NCI-H1417 treated with DMSO at 0.1 percent for 48 hours (cell line): ENCODE measurements at regions not wholly inside any gene's neighbourhood (a gene's known extent, or its start where the extent isn't known, plus 50 kb on each side); places are given as distances from the start of the nearest gene placed in this dataset.

ENCODE experiments used
- DNase-seq: peaks from one replicate; lab custom pipeline; 2025; lab: John Stamatoyannopoulos, UW

- no peak for DNase-seq
Measured at GRCh38 chr20:52864916-52865605, 107.1 kb upstream of the TSHZ2 start.

GRCh38 chr20:52859156-52859876 is 112.8 kb upstream of the TSHZ2 start:
- no peak for DNase-seq

- no peak for DNase-seq
Measured at GRCh38 chr20:52852714-52853113, 119.4 kb upstream of the TSHZ2 start.

- no peak for DNase-seq
Measured at GRCh38 chr20:52847731-52848359, 124.3 kb upstream of the TSHZ2 start.

GRCh38 chr20:52847029-52847660 is 125.0 kb upstream of the TSHZ2 start:
- DNase-seq = no peak

GRCh38 chr20:52845044-52845443 is 127.1 kb upstream of the TSHZ2 start:
- DNase-seq = no peak

- no peak for DNase-seq
Measured at GRCh38 chr20:52843425-52843824, 128.7 kb upstream of the TSHZ2 start.

GRCh38 chr20:52841003-52841402 is 131.2 kb upstream of the TSHZ2 start:
- DNase-seq = no peak

GRCh38 chr20:52840041-52840440 is 132.1 kb upstream of the TSHZ2 start:
- no peak for DNase-seq

- DNase-seq = no peak
Measured at GRCh38 chr20:52838510-52839241, 133.5 kb upstream of the TSHZ2 start.

GRCh38 chr20:52837378-52837777 is 134.8 kb upstream of the TSHZ2 start:
- DNase-seq = peak; percentile 50

GRCh38 chr20:52833901-52834300 is 138.3 kb upstream of the TSHZ2 start:
- no peak for DNase-seq

- DNase-seq = no peak
Measured at GRCh38 chr20:52832151-52832774, 139.9 kb upstream of the TSHZ2 start.

- no peak for DNase-seq
Measured at GRCh38 chr20:52830598-52830997, 141.6 kb upstream of the TSHZ2 start.

GRCh38 chr20:52829111-52829510 is 143.0 kb upstream of the TSHZ2 start:
- DNase-seq = no peak

- DNase-seq = no peak
Measured at GRCh38 chr20:52828199-52828598, 144.0 kb upstream of the TSHZ2 start.

GRCh38 chr20:52826722-52827121 is 145.4 kb upstream of the TSHZ2 start:
- DNase-seq = no peak

GRCh38 chr20:52826321-52826720 is 145.8 kb upstream of the TSHZ2 start:
- DNase-seq = no peak

- no peak for DNase-seq
Measured at GRCh38 chr20:52824494-52825216, 147.5 kb upstream of the TSHZ2 start.

- no peak for DNase-seq
Measured at GRCh38 chr20:52823303-52823702, 148.9 kb upstream of the TSHZ2 start.
